Caco-2 (cell line): ENCODE measurements at regions not wholly inside any gene's neighbourhood (a gene's known extent, or its start where the extent isn't known, plus 50 kb on each side); places are given as distances from the start of the nearest gene placed in this dataset.

Experiments used
- BruUV-seq: library from RNA; stranded (reverse); fragments of 400-500 nt; replicated peaks from 2 replicates; lab custom pipeline; 2021; lab: Mats Ljungman, UMichigan
- CTCF ChIA-PET: fragments of 300-600 bp; sonication (Branson Sonifier 250); formaldehyde crosslinking; loops from one replicate; lab custom pipeline; 2022; ENCODE audit warnings: antibody characterized with exemption; lab: Charles Lee
- POLR2A ChIA-PET: fragments of 300-600 bp; sonication (Branson Sonifier 250); formaldehyde crosslinking; loops from one replicate; lab custom pipeline; 2022; ENCODE audit warnings: antibody characterized with exemption; lab: Charles Lee
- DNase-seq, 2 experiments: peaks; one replicate each; pipeline versions ENCODE4 v3.0.0 to v3.0.0-alpha.2; 2020 to 2022
- H3K27me3 ChIP-seq: replicated peaks from 2 replicates; pipeline ENCODE4 v1.6.0; 2011; ENCODE audit warnings: low read length; ENCODE audit not compliant: control insufficient read depth, insufficient read depth
- H3K36me3 ChIP-seq: 2 replicates; pipeline ENCODE4 v1.5.1; 2011; ENCODE audit warnings: low read length; ENCODE audit not compliant: control insufficient read depth, insufficient read depth
- H3K4me1 ChIP-seq: fragments of 250-450 bp; sonication (Bioruptor Pico); 2 replicates; pipeline ENCODE4 v1.5.1; 2020; ENCODE audit warnings: mild to moderate bottlenecking
- H3K4me3 ChIP-seq: 2 replicates; pipeline ENCODE4 v1.5.1; 2011; ENCODE audit warnings: low read depth, mild to moderate bottlenecking, control low read depth, low read length
- H3K9me3 ChIP-seq: fragments of 250-450 bp; sonication (Bioruptor Pico); 2 replicates; pipeline ENCODE4 v1.5.1; 2020; ENCODE audit warnings: mild to moderate bottlenecking, moderate library complexity
- H3K27ac Mint-ChIP-seq: one replicate; pipeline ENCODE4 v1.8.0; 2022; ENCODE audit warnings: mixed read lengths; ENCODE audit not compliant: unreplicated experiment
- H3K27me3 Mint-ChIP-seq: one replicate; pipeline ENCODE4 v1.8.0; 2022; ENCODE audit warnings: mixed read lengths; ENCODE audit not compliant: insufficient read depth, unreplicated experiment
- H3K36me3 Mint-ChIP-seq: one replicate; pipeline ENCODE4 v1.8.0; 2022; ENCODE audit warnings: mild to moderate bottlenecking, mixed read lengths; ENCODE audit not compliant: insufficient read depth, unreplicated experiment
- H3K4me1 Mint-ChIP-seq: one replicate; pipeline ENCODE4 v1.8.0; 2022; ENCODE audit warnings: low read depth, mixed read lengths; ENCODE audit not compliant: unreplicated experiment
- H3K4me3 Mint-ChIP-seq: one replicate; pipeline ENCODE4 v1.8.0; 2022; ENCODE audit warnings: mild to moderate bottlenecking, moderate library complexity, mixed read lengths; ENCODE audit not compliant: unreplicated experiment
- H3K9me3 Mint-ChIP-seq: one replicate; pipeline ENCODE4 v1.8.0; 2022; ENCODE audit warnings: mixed read lengths; ENCODE audit not compliant: unreplicated experiment
- CTCF ChIP-seq, 2 experiments: fragments of 200-600 bp in 1 of 2; IDR thresholded peaks; 1 replicate in 1 of 2; 2 replicates in 1 of 2; pipeline versions ENCODE4 v1.5.1 to v1.8.0; 2011 to 2022; ENCODE audit warnings: antibody characterized with exemption in 1 of 2, control low read depth in 1 of 2, inconsistent platforms in 1 of 2, low read depth in 1 of 2, low read length in 1 of 2, mild to moderate bottlenecking in 1 of 2, moderate library complexity in 1 of 2; ENCODE audit not compliant: insufficient read depth in 1 of 2, severe bottlenecking in 1 of 2, unreplicated experiment in 1 of 2
- intact Hi-C: fragments of 100-400 bp; cut with micrococcal nuclease; formaldehyde crosslinking; loops from one replicate; pipeline ENCODE4 v1.10.0; 2022; ENCODE audit not compliant: unreplicated experiment

- Histone ChIP-seq H3K9me3 (no peaks in the 10 kb centered on the region), H3K36me3 (no peaks in the 10 kb centered on the region), H3K4me3 (no peak overlapping the region), H3K4me1 (no peaks in the 10 kb centered on the region), H3K27me3 (no peaks in the 10 kb centered on the region; the same call in 1 of the 2 replicates)
- TF ChIP-seq CTCF (IDR thresholded peaks at IDR 0.05; ENCODE audit: insufficient read depth in 1 of 2, low read depth in 1 of 2, low read length in 1 of 2, severe bottlenecking in 1 of 2, unreplicated experiment in 1 of 2), result no peak
- no TSS peak for BruUV-seq
- H3K4me1 Mint-ChIP-seq, result no peaks in the 10 kb centered on the region
- no peaks in the 10 kb centered on the region for H3K36me3 Mint-ChIP-seq
- H3K4me3 Mint-ChIP-seq, result no peak overlapping the region
- intact Hi-C loops, result no loop called here
- no peaks in the 10 kb centered on the region for H3K27me3 Mint-ChIP-seq
- no peak overlapping the region for H3K27ac Mint-ChIP-seq
- H3K9me3 Mint-ChIP-seq, result no peaks in the 10 kb centered on the region
- ChIA-PET CTCF (no interaction called here), POLR2A (no interaction called here)
- DNase-seq, result no peak
Observed at GRCh38 chr20:22910287-22910852, 124.7 kb upstream of the SSTR4 start.

- no peaks in the 10 kb centered on the region for H3K4me1 Mint-ChIP-seq
- no peaks in the 10 kb centered on the region for H3K27me3 Mint-ChIP-seq
- Histone ChIP-seq H3K9me3 (no peaks in the 10 kb centered on the region), H3K4me1 (peaks cover 7% of the 10 kb centered on the region; the same call in 1 of the 2 replicates), H3K27me3 (no peaks in the 10 kb centered on the region; the same call in 1 of the 2 replicates), H3K36me3 (no peaks in the 10 kb centered on the region), H3K4me3 (no peak overlapping the region)
- no peak for TF ChIP-seq CTCF (IDR thresholded peaks at IDR 0.05; ENCODE audit: insufficient read depth in 1 of 2, low read depth in 1 of 2, low read length in 1 of 2, severe bottlenecking in 1 of 2, unreplicated experiment in 1 of 2)
- no peak overlapping the region for H3K4me3 Mint-ChIP-seq
- intact Hi-C loops, result no loop called here
- no peaks in the 10 kb centered on the region for H3K36me3 Mint-ChIP-seq
- H3K27ac Mint-ChIP-seq, result no peak overlapping the region
- no peaks in the 10 kb centered on the region for H3K9me3 Mint-ChIP-seq
- DNase-seq, result no peak
- CTCF ChIA-PET, result no interaction called here
- POLR2A ChIA-PET, result no interaction called here
- BruUV-seq, result no TSS peak
Observed at GRCh38 chr20:22914291-22914690, 120.8 kb upstream of the SSTR4 start.

GRCh38 chr20:22915512-22915911, 119.6 kb upstream of the SSTR4 start:
- H3K27me3 ChIP-seq, result no peaks in the 10 kb centered on the region
- no TSS peak for BruUV-seq
- CTCF ChIA-PET, result no interaction called here
- Mint-ChIP-seq H3K27me3 (no peaks in the 10 kb centered on the region), H3K27ac (no peak overlapping the region), H3K36me3 (no peaks in the 10 kb centered on the region), H3K9me3 (no peaks in the 10 kb centered on the region), H3K4me3 (no peak overlapping the region), H3K4me1 (no peaks in the 10 kb centered on the region)
- H3K4me1 ChIP-seq, result peaks cover 7% of the 10 kb centered on the region; the same call in 1 of the 2 replicates
- DNase-seq, result no peak
- POLR2A ChIA-PET, result no interaction called here
- H3K9me3 ChIP-seq, result no peaks in the 10 kb centered on the region
- H3K36me3 ChIP-seq, result no peaks in the 10 kb centered on the region
- intact Hi-C loops, result no loop called here
- TF ChIP-seq CTCF (IDR thresholded peaks at IDR 0.05; ENCODE audit: insufficient read depth in 1 of 2, low read depth in 1 of 2, low read length in 1 of 2, severe bottlenecking in 1 of 2, unreplicated experiment in 1 of 2), result no peak
- H3K4me3 ChIP-seq, result no peak overlapping the region
